PFSK-1 (cell line): ENCODE measurements at regions not wholly inside any gene's neighbourhood (a gene's known extent, or its start where the extent isn't known, plus 50 kb on each side); places are given as distances from the start of the nearest gene placed in this dataset.

Experiments
- FOXP2 ChIP-seq: optimal IDR thresholded peaks from 2 replicates; pipeline ENCODE3; 2011; ENCODE audit warnings: borderline replicate concordance, control low read depth, inconsistent platforms; ENCODE audit not compliant: insufficient read depth; ENCODE audit errors: extremely low read length, extremely low read depth
- POLR2AphosphoS5 ChIP-seq: IDR thresholded peaks from 2 replicates; pipeline ENCODE4 v1.6.1; 2012; ENCODE audit warnings: low read depth, mild to moderate bottlenecking, control low read depth, low read length, moderate library complexity
- REST ChIP-seq, 2 experiments: IDR thresholded peaks; 2 replicates each; pipeline versions ENCODE4 v1.6.1 to v1.8.0; 2011 to 2012; ENCODE audit warnings: low read depth in 2 of 2, low read length in 2 of 2, control low read depth in 1 of 2, inconsistent platforms in 1 of 2, mild to moderate bottlenecking in 1 of 2, moderate library complexity in 1 of 2; ENCODE audit not compliant: insufficient read depth in 1 of 2
- SIN3A ChIP-seq: IDR thresholded peaks from 2 replicates; pipeline ENCODE4 v1.6.1; 2012; ENCODE audit warnings: mild to moderate bottlenecking, low read length, moderate library complexity, borderline replicate concordance; ENCODE audit not compliant: insufficient read depth
- TAF1 ChIP-seq: IDR thresholded peaks from 2 replicates; pipeline ENCODE4 v1.6.1; 2012; ENCODE audit warnings: low read length, control low read depth, borderline replicate concordance; ENCODE audit not compliant: insufficient read depth

DNA sequence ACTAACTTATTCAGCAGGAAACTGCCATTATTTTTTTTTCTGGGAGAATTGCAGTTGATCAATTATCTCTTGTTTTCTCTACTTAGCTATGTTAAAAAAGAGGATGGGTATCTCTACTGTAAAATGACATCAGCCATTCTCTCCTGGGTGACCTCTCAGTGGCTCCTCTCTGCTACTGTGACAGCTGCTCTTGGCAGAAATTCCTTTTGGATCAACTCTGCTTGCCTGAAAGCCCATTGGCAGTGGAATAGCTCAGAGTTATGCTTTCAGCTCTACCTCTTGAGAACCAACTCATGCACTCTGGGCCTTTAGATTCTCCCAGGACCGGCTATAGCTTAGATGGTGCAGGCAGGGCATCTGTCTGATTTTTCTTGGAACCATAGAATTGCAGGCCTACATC is 99.9 kb upstream of the GAP43 start:
- TF ChIP-seq SIN3A, result no peak
- TF ChIP-seq TAF1, result no peak
- no peak for TF ChIP-seq POLR2AphosphoS5
- TF ChIP-seq REST (IDR thresholded peaks at IDR 0.05; ENCODE audit: insufficient read depth in 1 of 2, low read depth in 2 of 2, low read length in 2 of 2), result no peak
- TF ChIP-seq FOXP2, result no peak

- TF ChIP-seq POLR2AphosphoS5 (no peak), REST (IDR thresholded peaks at IDR 0.05; ENCODE audit: insufficient read depth in 1 of 2, low read depth in 2 of 2, low read length in 2 of 2) (no peak), FOXP2 (no peak), TAF1 (no peak), SIN3A (no peak)
Measured at GRCh38 chr3:115524549-115524948, 98.8 kb upstream of the GAP43 start.

GRCh38 chr3:115525731-115526130 is 97.6 kb upstream of the GAP43 start:
- no peak for TF ChIP-seq TAF1
- TF ChIP-seq POLR2AphosphoS5, result no peak
- TF ChIP-seq SIN3A, result no peak
- no peak for TF ChIP-seq FOXP2
- no peak for TF ChIP-seq REST (IDR thresholded peaks at IDR 0.05; ENCODE audit: insufficient read depth in 1 of 2, low read depth in 2 of 2, low read length in 2 of 2)

DNA sequence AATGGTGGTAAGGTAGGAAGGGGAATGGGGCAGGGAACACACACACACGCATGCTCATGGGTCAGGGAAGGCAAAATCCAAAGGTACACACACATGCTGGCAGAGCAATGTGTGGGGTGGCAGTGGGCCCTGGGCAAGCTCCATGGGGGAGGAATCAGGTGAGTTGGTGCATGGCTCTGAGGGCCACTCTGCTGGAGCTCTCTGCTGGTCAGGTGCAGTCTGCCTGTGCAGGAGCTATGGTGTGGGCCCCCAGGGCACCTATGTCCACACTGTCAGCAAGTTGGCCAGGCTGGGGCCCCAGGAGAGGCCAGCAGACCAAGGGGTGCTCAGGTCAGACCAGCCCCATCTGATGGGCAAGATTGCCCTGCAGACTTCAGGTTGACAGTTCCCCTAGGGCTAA is 90.1 kb upstream of the GAP43 start:
- no peak for TF ChIP-seq TAF1
- no peak for TF ChIP-seq SIN3A
- TF ChIP-seq POLR2AphosphoS5, result no peak
- TF ChIP-seq REST (IDR thresholded peaks at IDR 0.05; ENCODE audit: insufficient read depth in 1 of 2, low read depth in 2 of 2, low read length in 2 of 2), result no peak
- no peak for TF ChIP-seq FOXP2

DNA sequence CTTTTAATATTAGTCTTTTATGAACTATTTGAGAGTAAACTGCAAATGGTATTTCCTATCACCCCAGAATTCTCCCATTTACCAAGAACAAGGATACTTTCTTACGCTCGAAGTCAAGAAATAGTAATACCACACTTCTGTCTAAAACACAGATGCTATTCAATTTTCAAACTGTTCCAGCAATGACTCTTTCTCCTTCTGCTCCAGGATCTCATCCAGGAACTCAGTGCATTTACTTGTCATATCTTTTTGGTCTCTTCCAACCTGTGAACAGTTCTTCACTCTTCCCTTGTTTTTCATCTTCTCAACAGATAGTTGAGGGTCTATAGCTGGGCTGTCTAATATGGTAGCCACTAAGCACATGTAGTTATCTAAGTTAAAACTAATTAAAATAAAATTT is 87.1 kb upstream of the GAP43 start:
- TF ChIP-seq REST (IDR thresholded peaks at IDR 0.05; ENCODE audit: insufficient read depth in 1 of 2, low read depth in 2 of 2, low read length in 2 of 2) (no peak), TAF1 (no peak), FOXP2 (no peak), POLR2AphosphoS5 (no peak), SIN3A (no peak)
